C1 segment of cervical spinal cord (tissue), 14 donors: ENCODE measurements at regions not wholly inside any gene's neighbourhood (a gene's known extent, or its start where the extent isn't known, plus 50 kb on each side); places are given as distances from the start of the nearest gene placed in this dataset.

Source experiments
- DNase-seq, 14 donors: peaks; one replicate each; lab custom pipeline; 2025; lab: John Stamatoyannopoulos, UW

DNA sequence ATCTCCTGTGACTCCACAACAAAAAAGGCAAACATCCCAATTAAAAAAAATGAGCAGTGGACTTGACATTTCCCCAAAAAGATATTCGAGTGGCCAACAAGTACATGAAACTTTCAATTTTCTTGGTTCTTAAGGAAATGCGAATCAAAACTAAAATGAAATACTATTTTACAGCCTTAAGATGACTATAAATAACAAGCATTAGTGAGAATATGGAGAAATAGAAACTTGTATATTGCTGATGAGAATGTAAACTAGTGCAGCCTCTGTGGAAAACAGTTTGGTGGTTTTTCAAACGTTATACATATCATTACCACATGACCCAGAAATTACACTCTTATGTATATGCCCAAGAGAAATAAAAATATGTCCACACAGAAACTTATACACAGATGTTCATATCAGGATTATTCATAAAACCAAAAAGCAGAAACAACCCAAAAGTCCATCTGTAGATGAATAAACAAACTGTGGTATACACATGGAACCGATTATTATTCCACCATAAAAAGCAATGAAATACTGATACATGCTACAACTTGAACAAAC, 153.2 kb upstream of the GPR149 start:
- DNase-seq = no peak

DNA sequence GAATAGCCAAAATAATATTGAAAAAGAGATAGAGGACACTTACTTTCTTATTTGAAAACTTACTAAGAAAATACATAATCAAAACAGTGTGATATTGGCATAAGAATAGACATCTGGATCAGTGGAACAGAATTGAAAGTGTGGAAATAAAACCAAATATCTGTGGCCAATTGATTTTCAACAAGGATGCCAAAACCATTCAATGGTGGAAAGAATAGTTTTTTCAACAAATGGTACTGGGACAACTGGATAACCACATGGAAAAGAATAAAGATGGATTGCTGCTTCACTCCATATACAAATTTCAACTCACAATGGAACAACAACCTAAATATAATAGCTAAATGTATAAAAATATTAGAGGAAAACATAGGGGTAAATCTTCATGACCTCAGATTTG, 152.5 kb upstream of the GPR149 start:
- DNase-seq = no peak

DNA sequence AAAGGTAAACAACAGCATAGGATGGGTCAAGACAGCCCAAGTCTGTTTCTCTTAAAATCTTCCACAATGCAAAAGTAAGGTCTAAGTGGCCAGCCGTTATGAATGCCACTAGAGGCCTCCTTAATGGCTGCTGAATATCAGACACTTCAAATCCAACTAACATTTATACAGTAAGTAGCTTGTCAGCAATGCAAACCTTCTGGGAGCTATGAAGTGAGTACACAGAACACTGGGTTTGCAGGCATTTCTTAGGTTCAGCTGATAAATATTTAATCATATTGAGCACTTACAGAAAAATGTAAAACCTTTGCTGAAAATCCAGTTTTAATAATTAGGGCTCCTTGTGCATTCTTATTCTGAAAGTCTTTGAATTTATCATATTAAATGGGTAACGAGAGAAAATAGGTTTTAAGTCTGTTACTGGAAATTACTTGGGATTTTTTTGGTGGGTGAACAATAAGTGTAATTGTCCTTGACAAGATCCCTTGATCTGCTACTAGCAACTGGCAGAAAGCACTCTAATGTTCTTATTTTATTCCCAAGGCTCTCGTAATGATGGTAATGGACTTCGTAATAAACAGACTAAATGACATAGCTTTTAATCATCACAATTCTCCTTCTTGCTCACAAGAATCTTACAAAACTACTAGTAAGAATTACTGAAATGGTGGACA, 141.7 kb upstream of the GPR149 start:
- no peak for DNase-seq

DNA sequence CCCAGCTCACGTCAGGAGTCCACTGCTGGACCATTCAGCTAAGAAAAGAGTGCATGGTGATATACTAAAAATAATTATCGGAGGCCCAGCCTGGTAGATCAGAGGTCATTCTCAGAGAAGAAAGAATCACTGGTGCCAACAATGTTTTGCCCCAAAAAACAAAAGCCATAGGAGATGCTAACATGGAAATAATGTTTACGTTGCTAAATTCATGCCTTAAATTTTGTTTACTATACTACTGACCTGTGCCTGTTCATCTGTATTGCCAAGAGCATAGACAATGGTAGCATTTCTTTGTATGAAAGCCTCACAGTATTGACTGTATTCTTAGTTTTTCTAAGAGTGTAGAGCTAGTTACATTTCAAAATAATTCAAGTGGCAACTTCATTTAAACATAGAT, 138.1 kb upstream of the GPR149 start:
- no peak for DNase-seq

DNA sequence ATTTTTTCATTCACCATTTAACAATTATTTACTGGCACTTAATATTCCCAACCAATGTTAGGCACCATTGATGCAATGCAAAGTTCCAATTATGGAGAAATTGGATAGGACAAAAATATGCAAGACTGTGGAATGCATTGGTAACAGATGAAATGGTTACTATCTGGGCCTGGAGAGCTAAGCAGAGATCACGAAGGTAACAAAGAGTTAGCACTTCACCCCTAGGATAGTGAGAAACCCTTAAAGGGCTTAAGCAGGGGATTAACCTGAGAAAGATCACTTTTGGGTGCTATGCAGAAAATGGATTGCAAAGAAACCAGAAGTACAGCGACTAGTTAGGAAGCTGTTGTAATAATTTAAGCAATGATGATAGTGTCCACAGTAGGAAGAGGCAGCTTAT, 129.6 kb upstream of the GPR149 start:
- DNase-seq = no peak

DNA sequence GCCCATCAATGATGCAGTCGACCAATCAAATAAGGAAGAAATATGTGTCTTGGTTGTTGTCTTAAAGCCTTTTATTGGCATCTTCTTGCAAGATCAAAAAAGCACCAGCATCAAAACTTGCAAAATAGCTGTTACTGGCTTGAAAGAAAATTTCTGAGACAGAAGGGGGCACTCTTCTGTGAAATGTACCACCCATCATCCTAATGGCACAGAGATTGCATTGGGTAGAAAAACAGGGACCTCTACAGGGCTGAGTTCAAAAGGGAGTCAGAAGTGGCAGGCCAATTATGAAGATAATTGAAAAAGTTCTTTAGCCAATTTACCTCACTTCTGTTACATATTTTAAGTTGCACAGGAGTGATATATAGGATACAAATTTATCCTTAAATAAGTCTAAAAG, 122.3 kb upstream of the GPR149 start:
- DNase-seq = no peak

DNA sequence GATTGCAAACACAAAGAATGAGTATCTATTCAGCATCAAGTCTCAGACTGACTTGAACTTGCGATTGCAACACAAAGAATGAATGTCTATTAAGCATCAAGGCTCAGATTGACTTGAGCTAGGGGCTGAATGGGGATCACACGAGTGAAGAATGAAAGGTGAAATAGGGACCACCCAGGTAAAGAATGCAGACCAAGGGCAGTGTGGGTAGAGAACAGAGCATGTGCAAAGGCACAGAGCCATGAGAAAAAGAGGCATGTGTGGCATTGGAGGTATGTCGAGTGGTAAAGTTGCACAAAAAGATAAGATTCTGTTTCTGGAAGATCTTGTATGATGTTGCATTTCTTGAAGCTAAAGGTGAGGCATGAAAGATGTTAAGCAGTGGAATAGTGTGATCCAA, 119.4 kb upstream of the GPR149 start:
- no peak for DNase-seq

DNA sequence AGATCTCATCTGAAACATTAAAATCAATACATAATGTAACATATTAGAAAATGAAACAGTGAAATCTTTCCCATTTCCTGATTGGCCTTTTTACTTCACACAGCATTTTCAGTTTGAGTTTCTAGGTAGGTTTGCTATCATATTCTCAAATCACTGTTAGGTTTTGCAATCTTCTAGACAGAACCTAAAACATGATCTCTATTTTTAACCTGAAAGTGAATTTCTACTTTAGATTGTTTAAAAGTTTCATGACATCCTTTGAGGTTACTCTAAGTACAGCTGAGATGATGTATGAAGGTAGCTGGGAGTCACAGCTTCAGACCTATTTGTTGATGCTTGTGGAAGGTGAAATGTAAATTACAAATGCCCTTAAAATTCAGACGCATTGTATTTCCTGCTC, 118.4 kb upstream of the GPR149 start:
- no peak for DNase-seq

DNA sequence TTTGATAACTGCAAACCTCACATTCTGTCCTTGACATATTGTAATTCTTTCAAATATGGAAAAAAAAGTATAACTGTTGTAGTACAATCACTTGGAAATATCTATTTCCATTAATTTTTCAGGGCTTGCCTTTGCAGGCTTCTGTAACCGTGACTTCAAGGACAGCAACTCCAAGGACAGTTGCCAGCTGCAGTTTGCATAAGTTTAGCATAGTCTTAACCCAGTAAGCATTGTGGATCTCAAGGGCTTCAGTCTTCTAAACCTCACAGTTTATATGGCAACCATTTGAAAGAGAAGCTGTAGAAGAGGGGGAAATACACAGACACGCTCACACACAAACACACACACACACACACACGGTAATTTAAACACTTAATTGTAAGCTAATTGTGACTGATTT, 112.8 kb upstream of the GPR149 start:
- DNase-seq = no peak

DNA sequence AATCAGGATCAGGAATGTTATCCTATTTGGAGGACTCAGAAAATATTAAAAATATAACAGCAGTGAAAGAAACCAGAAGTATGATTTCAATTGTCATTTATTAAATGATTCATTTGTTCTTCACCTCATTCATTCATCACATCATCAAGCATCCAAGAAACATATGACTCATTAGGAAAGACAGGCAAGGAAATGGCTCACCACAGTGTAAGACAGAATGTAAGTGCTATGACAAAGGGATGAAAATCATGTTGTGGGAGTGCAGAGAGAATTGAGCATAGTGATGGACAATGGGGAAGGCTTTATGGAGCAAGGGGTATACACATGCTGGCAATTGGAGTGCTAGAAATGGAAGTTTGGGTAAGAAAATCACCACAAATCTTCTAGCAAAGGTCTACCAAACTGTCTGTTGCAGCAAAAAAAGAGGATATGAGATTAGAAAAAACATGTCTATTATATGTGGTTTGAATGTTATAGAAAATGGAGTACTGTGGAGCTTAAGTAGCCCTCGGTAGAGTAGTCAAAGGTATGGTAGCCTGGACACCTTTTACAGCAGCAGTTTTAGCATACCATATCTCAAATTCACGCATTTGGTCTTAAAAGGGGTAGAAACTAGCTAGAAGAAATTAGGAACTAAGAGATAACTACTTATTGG, 111.1 kb upstream of the GPR149 start:
- DNase-seq = no peak

DNA sequence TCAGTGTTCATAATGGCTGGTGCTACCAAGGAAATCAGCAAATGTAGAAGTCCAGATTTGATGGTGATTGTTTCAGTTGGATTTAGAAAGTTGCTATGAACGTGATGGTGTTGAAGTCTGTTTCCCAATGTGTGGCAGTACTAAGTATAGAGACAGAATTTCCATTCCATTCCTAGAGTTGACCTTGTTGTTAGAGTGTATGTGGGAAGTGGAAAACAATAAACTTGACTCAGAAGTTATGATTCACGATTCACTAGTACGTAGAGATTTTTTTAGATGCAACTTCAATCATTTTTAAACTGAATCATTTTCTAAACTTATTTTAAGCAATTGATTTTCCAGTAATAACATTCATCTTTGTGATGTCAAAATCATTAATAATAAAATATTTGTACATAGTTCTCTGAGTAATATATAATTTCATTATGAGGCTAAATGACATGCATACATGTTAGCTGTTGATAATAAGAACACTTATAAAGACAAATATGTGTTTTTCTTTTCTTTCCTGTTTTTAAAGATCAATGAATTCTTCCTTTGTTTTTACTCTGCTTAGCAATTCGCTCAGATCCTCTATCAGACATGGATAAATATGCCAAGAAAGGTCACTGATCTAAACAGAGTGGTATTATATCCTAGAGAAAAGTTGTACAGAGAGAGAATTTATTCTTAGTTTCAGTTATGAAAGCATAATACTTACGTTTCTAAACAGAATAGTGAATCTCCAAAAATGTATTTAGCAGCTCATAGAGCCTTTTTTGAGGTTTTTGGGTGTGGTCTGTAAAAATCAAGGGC, 108.8 kb upstream of the GPR149 start:
- DNase-seq = no peak

DNA sequence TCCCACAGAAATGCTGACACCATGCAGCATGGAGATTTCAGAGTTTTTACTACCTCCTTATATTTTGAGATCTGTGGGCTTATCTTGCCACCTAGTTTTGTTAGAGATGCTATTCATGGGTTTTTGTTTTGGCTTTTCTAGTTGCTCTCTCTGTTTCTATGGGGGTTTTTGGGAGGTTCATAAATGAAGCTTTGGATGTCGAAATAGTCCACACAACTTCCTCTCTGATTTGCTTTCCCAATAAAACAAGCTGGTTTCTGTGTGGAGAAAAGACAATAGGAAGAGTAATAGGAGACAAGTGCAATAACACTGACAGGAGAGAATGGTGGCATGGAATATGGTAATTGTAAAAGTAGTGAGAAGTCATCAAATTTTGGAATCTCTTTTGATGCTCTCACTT, 106.8 kb upstream of the GPR149 start:
- no peak for DNase-seq

DNA sequence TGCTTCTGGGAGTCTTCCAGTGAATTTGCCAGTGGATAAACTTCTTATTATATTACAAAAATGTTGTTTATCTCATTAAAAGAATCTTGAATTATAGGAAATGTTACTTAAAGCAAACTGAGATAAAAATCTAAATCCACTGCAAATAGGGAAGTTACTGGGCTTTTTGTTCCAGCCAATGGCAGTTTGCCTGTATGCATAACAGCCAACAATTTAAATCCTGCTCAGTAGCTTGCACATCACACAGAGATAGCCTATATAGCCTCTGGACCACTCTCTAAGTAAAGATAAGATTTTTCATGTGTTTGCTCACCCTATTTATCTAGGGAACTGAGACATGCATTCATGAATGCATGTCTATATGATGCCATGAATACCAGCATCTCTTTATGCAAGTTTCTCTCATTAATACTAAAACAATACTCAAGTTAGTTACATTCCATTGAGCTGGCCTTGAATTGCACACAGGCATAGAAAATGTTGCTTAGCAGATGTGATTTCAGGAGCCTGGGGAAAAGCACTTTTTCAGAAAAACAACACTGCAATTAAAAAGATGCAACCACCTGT, 92.1 kb upstream of the GPR149 start:
- no peak for DNase-seq

DNA sequence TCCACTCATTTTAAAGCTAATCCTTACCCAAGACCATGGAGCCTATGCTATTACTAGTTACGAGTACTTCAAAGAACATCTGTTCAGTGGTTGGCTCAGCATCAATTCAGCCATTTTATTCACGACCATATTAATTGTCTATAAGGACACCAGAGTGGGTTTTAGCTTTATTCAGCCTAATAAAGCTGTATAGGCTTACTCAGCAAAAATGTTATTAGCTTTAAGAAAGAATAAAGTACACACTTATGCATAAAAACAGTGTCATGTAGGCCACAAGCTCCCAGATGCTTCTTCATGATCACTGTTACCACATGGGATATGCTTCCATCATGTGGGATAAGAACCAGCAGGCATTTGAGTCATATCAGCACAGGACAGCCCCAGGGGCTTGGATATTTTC, 87.4 kb upstream of the GPR149 start:
- no peak for DNase-seq

DNA sequence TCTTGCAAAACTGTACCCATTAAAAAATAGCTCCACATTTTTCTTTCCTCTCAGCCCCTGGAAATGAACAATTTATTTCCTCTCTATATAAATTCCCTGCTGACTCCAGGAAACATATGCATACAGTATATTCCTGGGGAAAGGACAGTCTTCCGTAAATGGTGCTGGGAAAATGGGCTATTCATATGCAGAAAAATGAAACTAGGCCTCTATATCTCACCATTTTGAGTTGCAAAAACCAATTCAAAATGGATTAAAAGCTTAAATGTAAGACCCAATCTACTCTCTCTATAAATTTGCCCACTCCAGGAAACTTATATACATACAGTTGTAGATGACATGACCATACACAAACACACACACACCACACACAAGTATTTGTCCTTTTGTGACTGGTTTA, 85.9 kb upstream of the GPR149 start:
- DNase-seq = no peak

DNA sequence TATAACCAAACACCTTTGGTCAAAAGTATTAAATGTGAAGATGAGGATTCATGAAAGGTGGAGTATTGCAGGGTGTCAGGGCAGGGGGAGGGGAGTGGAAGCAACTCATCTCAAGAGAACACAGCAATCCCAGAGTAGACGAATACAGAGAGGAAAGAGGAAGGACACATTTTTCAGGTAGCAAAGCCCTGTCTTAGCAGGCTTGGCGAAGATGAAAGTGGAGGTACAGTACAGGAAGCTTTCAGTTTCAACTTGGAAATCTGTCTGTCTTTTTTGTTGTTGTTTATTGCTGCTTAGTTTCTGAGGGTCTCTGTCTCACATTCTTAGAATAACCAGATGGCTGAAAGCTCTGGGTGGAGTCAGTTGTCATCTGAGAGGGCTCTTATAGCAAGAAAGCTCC, 80.8 kb upstream of the GPR149 start:
- no peak for DNase-seq

DNA sequence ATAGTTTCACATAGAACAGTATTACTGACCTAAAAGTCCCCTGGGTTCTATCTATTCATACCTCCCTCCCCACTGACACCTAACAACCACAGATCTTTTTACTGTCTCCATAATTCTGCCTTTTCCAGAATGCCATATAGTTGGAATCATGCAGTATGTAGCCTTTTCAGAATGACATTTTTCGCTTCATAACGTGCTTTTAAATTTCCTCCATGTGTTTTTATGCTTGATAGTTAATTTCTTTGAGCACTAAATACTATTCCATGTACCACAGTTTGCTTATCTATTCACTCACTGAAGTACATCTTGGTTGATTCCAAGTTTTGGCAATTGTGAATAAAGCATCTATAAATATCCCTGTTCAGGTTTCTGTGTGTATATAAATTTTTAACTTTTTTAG, 77.7 kb upstream of the GPR149 start:
- DNase-seq = no peak

DNA sequence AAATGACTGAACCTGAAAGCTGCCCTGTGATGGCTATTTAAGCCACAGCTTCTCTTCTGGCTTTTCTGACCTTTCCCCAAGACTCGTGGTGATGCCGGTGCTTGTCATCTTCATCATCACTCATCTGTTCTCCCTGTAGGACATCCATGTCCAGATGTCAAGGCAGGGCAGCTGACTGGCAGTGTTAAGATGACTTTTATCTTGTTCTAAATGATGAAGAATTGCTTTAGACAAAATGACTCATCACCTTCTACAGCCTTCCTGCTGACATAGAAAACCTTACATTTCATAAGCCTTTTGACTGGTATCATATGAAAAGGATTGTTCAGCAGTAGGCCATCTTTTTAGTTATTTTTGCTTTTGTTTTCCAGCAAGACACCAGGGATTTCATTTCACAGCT, 67.0 kb upstream of the GPR149 start:
- no peak for DNase-seq

DNA sequence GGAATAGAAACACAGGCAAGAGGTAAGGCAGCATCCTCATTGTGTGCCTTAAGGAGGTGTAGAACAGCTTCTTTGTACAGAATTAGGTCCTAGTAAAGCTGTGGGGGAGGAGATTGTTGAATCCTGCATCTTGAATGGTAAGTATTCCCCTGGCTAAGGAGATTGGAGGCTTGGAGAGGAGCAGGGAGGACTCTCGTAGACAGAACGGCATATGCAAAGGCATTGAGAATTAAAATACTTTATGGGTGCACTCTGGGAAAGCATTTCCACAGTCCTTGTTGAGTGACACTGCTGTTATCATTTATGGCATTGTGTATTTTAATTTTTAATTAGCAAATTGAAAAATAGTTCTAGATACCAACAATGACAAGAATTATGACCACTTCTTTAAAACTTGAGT, 66.5 kb upstream of the GPR149 start:
- no peak for DNase-seq

DNA sequence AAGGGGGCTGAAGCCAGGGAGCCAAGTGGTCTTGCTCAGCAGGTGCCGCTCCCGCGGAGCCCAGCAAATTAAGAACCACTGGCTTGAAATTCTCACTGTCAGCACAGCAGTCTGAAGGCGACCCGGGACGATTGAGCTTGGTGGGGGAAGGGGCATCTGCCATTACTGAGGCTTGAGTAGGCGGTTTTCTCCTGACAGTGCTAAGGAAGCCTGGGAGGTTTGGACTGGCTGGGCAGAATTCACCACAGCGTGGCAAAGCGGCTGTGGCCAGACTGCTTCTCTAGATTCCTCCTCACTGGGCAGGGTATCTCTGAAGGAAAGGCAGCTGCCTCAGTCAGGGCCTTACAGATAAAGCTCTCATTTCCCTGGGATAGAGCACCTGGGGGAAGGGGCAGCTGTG, 57.0 kb upstream of the GPR149 start:
- DNase-seq = no peak

DNA sequence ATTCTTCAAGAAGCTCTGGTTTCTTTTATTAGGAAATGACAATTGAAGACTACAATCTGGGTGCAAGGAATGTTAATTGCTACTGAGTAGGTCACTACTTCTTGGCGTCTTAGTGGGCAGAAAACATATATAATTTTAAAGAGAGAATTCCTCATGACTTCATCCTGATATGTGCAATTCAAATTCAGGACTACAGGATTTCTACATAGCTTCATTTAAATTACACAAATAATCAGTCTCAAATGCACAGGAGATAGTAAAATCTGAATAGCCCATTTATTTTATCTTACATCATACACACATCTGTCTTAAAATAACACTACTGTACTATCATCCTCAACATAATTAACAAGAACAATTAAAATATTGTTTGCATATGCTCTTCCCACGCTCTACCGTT, 52.5 kb upstream of the GPR149 start:
- no peak for DNase-seq

DNA sequence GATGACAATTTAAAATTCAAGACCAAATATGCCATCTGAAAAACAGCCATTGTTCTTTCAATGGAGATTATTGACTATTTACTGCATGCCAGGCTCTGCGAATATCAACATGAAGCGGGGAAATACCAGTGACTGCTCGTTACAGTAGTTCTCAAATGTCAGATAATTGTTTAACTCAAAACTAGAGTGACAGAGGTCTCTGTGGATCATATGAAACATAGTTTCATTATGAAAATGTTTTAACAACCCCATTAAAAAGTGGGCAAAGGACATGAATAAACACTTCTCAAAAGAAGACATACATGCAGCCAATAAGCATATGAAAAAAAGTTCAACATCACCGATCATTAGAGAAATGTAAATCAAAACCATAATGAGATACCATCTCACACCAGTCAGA, 50.0 kb upstream of the GPR149 start:
- DNase-seq = no peak
